Erythroblast (primary cell): ENCODE measurements at regions not wholly inside any gene's neighbourhood (a gene's known extent, or its start where the extent isn't known, plus 50 kb on each side); places are given as distances from the start of the nearest gene placed in this dataset.

Experiments
- GATA1 ChIP-seq: IDR thresholded peaks from 2 replicates; pipeline ENCODE4 v1.6.1; 2011; ENCODE audit warnings: low read depth, mild to moderate bottlenecking, control low read depth, low read length, moderate library complexity
- POLR2A ChIP-seq: IDR thresholded peaks from 2 replicates; pipeline ENCODE4 v1.6.1; 2011; ENCODE audit warnings: mild to moderate bottlenecking, low read length

DNA sequence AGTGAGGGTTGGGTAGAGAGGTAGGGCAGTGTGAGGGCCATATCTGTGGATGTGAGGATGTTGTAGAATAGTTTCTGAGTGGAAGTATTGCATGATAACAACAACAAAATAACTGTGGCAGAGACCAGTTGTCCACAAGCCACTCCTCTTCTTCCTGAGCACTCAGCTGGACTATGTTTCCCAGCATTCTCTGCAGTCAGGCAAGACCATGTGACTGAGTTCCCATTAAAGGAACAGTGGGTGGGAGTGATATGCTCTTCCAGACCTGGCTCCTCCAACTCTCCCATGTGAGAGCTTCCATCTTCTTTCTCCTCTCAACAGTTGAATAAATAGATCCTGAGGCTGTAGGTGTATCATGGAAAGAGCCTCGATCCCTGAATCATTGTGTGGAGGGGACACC is 272.4 kb downstream of the CBLN1 start:
- TF ChIP-seq POLR2A (no peak), GATA1 (no peak)
